ENCODE measurements at regions not wholly inside any gene's neighbourhood (a gene's known extent, or its start where the extent isn't known, plus 50 kb on each side); places are given as distances from the start of the nearest gene placed in this dataset.
A peak's percentile ranks its signal among the peaks of the same experiment; 100 is the strongest.
"Not testable (repeated sequence)": the region's sequence is repeated elsewhere in the genome, so short reads cannot be mapped to it uniquely, and the experiment has no call there.

DNA sequence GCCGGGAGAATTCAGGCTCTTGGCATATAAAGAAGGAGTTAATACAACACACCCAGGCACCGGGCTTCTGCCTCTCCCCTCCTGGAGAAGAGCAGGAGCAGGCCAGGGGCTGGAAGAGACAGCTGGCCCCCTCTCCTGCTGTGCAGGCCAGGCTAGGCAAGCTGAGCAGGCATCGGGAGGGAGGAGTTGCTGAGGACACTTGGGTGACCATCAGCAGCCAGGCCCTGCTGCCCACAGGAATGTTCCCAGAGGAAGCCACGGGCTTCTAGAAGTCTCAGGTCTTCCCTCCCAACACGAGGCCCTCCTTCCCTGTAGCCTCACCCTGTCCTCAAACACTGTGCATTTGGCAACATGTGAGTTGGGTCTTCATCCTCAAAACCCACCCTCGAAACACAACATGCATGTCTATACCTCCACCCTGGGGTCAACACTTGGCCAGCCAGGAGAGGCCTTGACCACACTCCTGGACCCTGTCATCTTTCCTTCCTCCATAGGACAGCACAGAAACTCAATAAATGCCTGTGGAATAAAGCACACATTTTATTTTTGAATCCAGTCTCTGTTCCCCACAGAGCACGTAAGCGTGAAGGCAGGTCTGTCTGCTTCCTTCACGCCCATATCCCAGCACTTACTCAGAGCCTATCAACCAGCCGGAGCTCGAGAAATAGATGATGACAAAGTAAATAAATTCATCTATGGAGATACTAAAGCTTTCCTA, 433.8 kb upstream of the ID2 start:
- intact Hi-C loops (cut with DNase I): no loop called here
- H3K4me3 ChIP-seq: no peak overlapping the region

DNA sequence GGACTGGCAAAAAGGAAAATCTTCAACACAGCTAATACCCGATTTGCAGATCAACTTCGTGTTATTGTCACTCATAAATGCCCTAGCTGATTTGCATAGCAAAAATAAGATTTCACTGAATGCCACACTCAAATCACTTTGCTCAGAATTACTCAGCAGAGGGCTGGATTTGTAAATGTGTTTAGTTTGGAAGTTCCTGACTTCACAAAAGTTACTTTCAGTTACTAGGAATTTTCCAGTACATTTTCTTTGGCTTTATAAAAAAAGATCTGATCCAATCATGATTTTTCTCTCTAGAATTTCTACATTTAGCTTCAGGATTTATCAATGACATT, 433.3 kb upstream of the ID2 start:
- peak overlapping the region in 3 of 12 donors; percentile 5 to 27 (median 10) for H3K4me3 ChIP-seq
- peaks cover 0 to 17% (median 3%) of the 10 kb centered on the region in 12 donors for H3K9me3 ChIP-seq
- H3K27ac ChIP-seq: peak overlapping the region in 9 of 12 donors; percentile 29 to 68 (median 47)
- TF ChIP-seq, protein P1, sequence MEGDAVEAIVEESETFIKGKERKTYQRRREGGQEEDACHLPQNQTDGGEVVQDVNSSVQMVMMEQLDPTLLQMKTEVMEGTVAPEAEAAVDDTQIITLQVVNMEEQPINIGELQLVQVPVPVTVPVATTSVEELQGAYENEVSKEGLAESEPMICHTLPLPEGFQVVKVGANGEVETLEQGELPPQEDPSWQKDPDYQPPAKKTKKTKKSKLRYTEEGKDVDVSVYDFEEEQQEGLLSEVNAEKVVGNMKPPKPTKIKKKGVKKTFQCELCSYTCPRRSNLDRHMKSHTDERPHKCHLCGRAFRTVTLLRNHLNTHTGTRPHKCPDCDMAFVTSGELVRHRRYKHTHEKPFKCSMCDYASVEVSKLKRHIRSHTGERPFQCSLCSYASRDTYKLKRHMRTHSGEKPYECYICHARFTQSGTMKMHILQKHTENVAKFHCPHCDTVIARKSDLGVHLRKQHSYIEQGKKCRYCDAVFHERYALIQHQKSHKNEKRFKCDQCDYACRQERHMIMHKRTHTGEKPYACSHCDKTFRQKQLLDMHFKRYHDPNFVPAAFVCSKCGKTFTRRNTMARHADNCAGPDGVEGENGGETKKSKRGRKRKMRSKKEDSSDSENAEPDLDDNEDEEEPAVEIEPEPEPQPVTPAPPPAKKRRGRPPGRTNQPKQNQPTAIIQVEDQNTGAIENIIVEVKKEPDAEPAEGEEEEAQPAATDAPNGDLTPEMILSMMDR (IDR thresholded peaks at IDR 0.05): no peak
- TF ChIP-seq POLR2A (IDR thresholded peaks at IDR 0.05): no peak
- H3K36me3 ChIP-seq: no peaks in the 10 kb centered on the region
- no peaks in the 10 kb centered on the region for H3K27me3 ChIP-seq
- no peak for DNase-seq
- peaks cover 0 to 12% (median 0%) of the 10 kb centered on the region in 12 donors for H3K4me1 ChIP-seq
- intact Hi-C loops (cut with DNase I): no loop called here
- 67 to 91% (median 83%) methylated on average over 2 of the region's 2 CpGs for WGBS, 4 donors
- ATAC-seq: peak in 2 of 4 donors; percentile 16 to 44

More for the DNA sequence above, 433.8 kb upstream of the ID2 start:
- no peak for TF ChIP-seq POLR2A (IDR thresholded peaks at IDR 0.05)
- TF ChIP-seq, protein P1 (IDR thresholded peaks at IDR 0.05): no peak
- Histone ChIP-seq H3K36me3 (no peaks in the 10 kb centered on the region), H3K27me3 (no peaks in the 10 kb centered on the region), H3K4me1 (peaks cover 0 to 12% (median 0%) of the 10 kb centered on the region in 12 donors), H3K9me3 (peaks cover 0 to 19% (median 3%) of the 10 kb centered on the region in 12 donors), H3K27ac (peak overlapping the region in 10 of 12 donors; percentile 16 to 68 (median 46))
- ATAC-seq (peak; percentile 32 to 76 (median 61)), DNase-seq (no peak)
- whole genome bisulfite sequencing, 4 donors: 72 to 74% (median 73%) methylated on average over 11 of the region's 11 CpGs

DNA sequence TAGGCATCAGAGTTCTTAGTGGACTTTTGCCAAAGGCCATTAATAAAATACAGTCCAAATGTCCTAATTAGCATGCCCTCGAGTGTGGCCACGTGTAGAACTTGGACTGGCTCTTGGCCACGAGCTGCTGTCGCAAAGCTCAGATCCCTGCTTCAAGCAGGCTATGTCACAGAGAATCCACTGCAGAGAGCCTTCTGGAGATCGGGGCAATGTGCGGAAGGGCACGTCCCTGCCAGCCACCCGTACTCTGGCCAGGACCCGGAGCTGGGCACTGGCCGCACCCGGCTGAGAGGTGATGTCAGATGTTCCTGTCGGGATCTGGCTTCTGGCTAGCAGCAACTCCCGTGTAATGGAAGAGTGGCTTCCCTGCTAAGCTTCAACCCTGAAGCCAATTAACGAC, 432.7 kb upstream of the ID2 start:
- Histone ChIP-seq H3K27me3 (no peaks in the 10 kb centered on the region), H3K9me3 (peaks cover 0 to 13% (median 0%) of the 10 kb centered on the region in 12 donors), H3K4me1 (peaks cover 0 to 12% (median 0%) of the 10 kb centered on the region in 12 donors), H3K27ac (peak overlapping the region in 10 of 12 donors; percentile 29 to 66 (median 42)), H3K36me3 (no peaks in the 10 kb centered on the region), H3K4me3 (peak overlapping the region in 4 of 12 donors; percentile 3 to 27 (median 8))
- ATAC-seq (peak in 3 of 4 donors; percentile 43 to 72 (median 68)), DNase-seq (peak in 1 of 5 donors; percentile 49)
- intact Hi-C loops (cut with DNase I): no loop called here
- WGBS, 4 donors: 62 to 81% (median 69%) methylated on average over 11 to 14 of the region's 14 CpGs
- TF ChIP-seq POLR2A (IDR thresholded peaks at IDR 0.05): no peak
- TF ChIP-seq, protein P1 (IDR thresholded peaks at IDR 0.05): no peak

DNA sequence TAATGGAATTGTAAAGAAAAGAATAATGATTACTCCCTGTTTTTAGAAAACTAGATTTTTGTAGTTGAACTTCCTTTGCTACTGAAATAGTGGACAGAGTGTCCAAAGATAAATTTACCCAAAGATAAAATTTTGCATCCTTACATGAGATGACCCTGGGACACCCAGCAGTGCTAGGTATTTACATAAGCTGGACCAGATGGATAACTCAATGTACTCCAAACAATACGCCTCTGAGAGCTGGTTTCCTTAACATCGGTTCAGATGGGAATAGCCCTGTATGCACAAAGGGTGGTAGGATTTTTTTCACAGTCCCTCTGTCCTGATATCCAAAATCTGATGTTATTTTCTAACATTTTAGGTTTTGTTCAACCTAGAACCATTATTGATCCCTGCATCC, 432.1 kb upstream of the ID2 start:
- intact Hi-C loops (cut with DNase I): no loop called here

DNA sequence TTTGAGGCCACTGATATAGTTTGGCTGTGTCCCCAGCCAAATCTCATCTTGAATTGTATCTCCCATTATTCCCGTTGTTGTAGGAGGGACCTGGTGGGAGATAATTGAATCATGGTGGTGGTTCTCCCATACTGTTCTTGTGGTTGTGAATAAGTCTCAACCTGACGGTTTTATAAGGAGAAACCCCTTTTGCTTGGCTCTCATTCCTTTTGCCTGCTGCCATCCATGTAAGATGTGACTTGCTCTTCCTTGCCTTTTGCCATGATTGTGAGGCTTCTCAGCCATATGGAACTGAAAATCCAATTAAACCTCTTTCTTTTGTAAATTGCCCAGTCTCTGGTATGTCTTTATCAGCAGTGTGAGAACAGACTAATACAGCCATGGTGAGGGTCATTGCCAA, 431.6 kb upstream of the ID2 start:
- H3K36me3 ChIP-seq; ATAC-seq; H3K4me3 ChIP-seq; H3K27ac ChIP-seq; intact Hi-C loops (cut with DNase I); H3K27me3 ChIP-seq; DNase-seq: not testable (repeated sequence)
- Histone ChIP-seq H3K4me1 (peaks cover 0 to 12% (median 0%) of the 10 kb centered on the region in 12 donors), H3K9me3 (peaks cover 0 to 13% (median 0%) of the 10 kb centered on the region in 12 donors)
- WGBS, 4 donors: 94 to 100% (median 96%) methylated on average over 2 of the region's 2 CpGs

More for the DNA sequence above, 432.1 kb upstream of the ID2 start:
- no peak overlapping the region for H3K4me3 ChIP-seq
- peaks cover 0 to 13% (median 0%) of the 10 kb centered on the region in 12 donors for H3K9me3 ChIP-seq
- WGBS, 4 donors: 89 to 96% (median 92%) methylated on average over 2 of the region's 2 CpGs
- no peaks in the 10 kb centered on the region for H3K27me3 ChIP-seq
- peaks cover 0 to 12% (median 0%) of the 10 kb centered on the region in 12 donors for H3K4me1 ChIP-seq
- no peak overlapping the region for H3K27ac ChIP-seq
- TF ChIP-seq POLR2A (IDR thresholded peaks at IDR 0.05): no peak
- TF ChIP-seq, protein P1 (IDR thresholded peaks at IDR 0.05): no peak
- DNase-seq (no peak), ATAC-seq (no peak)
- H3K36me3 ChIP-seq: no peaks in the 10 kb centered on the region

Data from heart left ventricle (tissue), 16 donors.